Umbilical cord (tissue), 1 donor: ENCODE measurements at regions not wholly inside any gene's neighbourhood (a gene's known extent, or its start where the extent isn't known, plus 50 kb on each side); places are given as distances from the start of the nearest gene placed in this dataset.
A peak's percentile ranks its signal among the peaks of the same experiment; 100 is the strongest.

Experiments used
- DNase-seq: peaks from one replicate; pipeline ENCODE4 v3.0.0-alpha.2; 2015; ENCODE audit warnings: low spot score

DNA sequence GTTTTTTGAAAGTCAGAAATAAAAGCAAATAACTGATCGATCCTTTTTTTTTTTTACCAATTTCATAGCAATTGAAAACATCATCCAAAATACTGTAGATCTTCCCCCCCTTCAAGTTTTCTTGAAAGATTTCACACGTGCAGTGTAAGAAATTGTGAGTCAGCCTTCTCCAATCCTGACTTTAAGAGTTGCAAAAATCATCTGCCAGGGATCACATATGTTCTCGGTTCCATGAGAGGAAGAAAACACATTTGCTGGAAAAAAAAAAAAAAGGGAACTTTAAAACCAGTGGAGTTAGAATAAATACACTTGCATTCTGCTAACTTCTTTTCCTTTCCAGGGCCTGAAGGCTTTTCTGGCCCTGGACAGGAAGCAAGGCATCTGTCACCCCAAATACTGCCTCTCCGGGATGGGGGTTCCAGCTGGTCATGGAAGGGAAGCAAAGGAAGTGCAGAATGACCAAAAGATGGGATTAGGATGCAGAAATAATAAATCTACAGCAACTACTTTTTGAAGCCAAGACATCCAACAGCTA lies 198.4 kb upstream of the KIAA1217 start:
- peak; percentile 54 for DNase-seq

DNA sequence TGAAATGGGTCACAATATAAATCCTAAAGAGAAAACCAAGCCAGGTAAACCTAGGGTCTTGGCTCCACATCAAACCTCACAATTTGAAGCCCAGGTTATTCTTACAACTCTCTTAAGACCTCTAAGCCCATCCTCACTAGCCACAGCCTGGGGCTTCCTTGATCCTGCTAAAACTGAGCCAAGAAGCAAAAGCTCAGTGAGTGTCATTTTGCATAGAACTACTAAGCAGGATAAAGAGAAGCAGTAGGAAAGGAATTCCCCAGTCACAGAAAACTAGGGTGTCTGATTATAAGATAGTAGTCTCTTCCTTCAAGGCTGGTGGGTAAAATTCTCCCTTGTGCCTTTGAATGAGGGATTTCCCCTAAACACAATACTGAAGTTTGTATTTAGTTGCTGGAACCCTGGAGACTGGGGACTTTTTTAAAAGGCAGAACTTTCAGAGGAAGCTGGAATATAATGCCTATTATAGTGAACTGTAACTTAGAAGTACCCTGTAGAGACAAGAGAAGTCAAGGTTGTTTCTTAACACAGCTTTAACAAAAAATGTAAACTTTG lies 196.6 kb upstream of the KIAA1217 start:
- no peak for DNase-seq

DNA sequence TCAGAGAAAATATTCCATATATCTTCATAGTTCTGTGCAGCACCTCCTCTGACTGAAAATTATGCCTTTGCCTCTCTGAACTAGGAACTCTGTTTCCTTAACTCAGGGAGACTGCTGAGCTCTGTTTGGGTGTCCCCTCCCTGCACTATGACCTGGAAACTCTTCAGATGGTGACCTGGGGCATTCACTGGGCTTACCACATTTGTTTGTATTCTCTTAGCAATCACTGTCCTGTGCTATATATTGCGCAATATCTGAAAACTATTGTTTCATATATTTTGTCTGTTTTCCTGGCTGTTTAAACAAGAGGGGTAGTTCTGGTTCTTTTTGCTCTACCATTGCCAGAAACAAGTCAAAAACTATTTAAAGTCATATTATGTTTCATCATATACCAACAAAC lies 181.8 kb upstream of the KIAA1217 start:
- no peak for DNase-seq

DNA sequence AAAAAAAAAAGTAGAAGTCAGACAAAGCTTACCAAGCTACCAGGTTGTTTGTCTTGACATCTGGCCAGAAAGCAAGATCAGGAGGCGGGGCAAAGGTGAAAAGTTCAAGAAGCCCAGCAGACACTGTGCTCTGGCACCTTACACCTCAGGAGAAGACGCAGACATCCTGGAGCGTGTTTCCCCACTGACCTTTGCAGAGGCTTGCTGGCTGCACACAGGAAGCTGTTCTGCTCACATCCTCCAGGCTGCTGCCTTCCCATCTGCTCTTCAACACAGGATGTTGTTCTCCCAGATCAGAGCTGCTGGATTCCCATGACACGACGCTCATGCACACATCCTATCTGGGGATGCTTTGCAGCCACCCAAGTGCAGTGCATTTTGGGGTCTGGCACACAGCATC lies 174.4 kb upstream of the KIAA1217 start:
- DNase-seq = peak; percentile 9

DNA sequence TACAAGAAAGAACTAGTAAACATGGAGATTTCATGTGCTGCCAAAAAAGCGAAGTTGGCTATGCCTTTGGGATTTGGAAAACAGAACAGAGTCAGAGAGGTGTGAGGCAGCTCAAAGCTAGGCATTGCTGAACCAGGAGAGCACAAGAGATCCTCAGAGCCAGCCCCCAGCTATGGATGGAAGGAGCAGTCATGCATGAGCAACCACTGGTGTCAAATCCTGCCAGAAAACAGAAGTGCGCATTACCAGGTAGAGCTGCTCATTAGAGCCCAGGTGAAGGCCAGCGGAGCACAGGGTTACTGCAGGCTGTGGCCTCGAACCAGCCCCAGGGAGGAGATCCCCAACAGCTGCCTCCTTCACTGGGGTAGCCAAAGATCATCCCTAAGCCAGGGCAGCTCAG lies 173.2 kb upstream of the KIAA1217 start:
- no peak for DNase-seq

DNA sequence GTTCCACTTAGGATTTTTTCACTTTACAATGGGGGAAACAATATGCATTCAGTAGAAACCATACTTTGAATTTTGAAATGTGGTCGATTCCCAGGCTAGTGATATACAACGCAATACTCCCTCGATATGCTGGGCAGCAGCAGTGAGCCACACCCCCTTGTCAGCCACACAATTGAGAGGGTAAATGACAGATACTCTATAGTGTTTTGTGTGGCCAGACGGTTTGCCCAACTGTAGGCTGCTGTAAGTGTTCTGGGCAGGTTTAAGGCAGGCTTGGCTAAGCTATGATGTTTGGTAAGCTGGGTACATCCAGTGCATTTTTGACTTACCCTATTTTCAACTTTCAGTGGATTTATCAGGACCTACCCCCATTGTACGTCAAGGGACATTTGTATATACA lies 169.6 kb upstream of the KIAA1217 start:
- no peak for DNase-seq

DNA sequence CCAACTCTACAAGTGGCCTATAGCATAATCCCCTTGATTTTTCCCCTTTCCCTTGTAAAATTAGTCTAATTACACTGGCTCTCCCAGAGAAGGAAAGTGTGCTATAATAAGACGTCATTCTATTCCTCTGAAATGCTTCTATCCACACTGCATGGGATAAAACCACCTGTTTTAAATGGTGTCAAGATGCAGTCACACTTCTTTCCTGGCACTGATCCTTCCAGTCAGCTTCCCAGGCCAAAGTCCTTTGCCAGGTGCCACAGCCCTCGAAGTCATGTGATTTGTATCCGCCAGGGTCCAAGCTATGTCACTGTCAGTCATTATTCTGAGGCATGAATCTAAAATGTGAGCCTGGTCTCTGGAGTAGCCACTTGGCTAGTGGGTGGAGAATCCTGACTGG lies 169.0 kb upstream of the KIAA1217 start:
- no peak for DNase-seq

DNA sequence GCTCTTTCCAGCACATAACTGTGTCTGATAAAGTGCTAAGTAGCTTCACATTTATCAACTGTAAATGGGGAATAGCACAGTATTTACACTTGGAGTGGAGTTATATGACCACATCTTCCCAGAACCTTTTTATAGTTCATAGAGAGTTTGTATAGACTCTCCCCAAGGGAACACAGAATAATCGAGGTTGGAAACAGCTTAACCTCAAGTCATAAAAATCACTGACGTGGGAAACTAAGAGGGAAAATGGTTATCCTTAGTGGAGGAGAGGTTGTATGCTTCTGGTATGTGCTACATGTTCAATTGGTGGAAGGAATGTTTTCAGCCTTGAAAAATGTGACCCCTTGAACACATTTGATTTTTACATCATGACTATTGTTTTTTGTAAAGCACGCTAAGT lies 167.9 kb upstream of the KIAA1217 start:
- peak; percentile 1 for DNase-seq

DNA sequence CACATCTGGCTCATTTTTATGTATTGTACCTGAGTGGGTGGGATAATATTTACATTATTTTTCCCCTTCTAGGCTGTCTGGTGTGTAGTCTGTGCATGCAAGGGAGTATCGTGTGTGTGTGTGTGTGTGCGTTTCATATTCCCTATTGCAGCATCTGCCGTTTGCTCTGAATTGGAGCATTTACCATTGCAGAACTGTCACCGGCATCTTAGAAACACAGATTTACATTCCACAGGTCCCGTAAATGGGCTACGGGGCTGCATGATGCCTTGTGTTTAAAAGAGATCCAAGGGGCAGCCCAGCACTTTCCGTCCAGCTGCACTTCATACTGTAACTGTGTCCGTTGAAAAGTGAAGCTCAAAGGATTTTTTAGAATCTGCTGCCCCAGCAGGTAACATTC lies 167.1 kb upstream of the KIAA1217 start:
- DNase-seq = no peak

DNA sequence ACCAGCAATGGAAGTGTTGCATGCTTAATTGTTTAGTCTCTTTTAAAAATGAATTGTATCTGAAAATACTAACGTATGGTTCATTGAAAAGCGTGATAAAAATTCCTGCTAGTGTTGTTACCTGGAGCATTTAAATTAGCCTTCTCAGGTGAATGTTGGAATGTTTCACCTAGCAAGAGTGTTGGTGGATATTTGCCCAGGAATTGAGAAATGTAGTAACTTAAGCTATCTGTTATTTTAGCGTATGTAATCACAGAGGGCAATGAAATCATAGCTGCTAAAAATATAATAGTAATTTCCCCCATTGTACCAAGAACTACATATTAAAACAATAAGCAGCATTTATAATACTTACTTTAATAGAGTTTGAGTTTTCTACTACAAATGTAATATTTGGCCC lies 166.1 kb upstream of the KIAA1217 start:
- DNase-seq = no peak

DNA sequence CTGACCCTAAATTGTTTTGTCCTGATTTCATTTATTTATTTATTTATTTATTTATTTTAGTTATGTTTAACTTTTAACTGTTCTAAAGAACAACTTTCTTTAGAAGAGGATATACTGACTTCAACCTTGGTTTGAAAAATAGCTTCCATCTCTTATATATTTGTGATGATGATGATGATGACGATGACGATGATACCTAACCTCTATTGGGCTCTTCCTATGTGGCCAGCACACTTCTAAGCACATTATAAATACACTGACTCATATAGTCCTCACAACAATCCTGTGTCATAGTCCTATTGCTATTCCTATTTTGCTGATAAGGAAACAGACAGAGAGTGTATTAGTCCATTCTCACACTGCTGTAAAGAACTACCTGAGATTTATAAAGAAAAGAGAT lies 162.9 kb upstream of the KIAA1217 start:
- DNase-seq = no peak

DNA sequence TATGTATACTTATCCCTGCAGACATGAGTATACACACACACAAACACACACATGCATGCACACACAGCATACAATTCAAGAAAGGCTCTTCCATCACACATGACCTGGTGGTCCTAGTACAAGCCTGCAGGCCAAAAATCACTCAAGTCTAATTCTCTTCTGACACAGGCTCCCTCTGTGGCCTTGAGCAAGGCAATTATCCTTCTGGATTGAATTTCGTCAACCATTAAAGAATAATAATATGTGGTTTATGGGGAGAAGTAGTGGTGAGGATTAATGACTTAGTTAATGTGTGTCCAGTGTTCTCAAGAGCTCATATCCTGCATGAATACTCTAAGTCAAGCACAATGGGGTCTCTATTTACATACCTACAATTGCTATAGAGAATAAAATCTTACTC lies 161.8 kb upstream of the KIAA1217 start:
- no peak for DNase-seq

DNA sequence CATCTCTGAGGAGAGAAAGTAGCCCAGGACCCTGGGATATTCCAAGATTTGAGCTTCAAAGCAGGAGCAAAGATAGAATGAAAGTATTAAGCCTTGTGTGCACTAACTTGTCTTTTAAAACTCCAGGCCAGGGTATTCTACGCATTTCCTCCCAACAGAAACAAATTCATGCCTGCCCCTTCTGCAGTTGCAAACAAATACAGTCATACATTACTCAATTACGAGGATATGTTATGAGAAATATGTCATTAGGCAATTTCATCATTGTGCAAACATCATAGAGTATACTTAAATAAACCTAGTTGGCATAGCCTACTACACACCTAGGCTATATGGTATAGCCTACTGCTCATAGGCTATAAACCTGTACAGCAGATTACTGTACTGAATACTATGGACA lies 154.5 kb upstream of the KIAA1217 start:
- DNase-seq = no peak

DNA sequence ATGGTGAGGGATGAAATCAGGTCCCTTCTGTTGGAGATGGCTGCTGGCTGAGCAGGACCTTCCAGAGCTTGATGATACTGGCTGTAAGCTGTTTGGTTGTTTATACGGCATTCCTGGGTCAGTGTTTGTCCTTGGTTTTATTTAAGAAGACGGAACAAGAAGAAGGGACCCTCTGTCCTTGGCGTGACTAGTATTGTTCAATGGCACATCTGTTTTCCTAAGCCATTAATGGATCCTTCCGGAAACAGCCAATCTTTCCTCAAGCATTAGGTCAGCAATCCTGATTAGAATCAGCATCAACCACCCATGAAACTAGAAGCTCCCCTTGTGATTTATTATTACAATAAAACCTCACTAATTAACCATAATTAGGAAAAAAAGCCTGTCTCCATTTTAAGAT lies 128.7 kb upstream of the KIAA1217 start:
- DNase-seq = no peak

DNA sequence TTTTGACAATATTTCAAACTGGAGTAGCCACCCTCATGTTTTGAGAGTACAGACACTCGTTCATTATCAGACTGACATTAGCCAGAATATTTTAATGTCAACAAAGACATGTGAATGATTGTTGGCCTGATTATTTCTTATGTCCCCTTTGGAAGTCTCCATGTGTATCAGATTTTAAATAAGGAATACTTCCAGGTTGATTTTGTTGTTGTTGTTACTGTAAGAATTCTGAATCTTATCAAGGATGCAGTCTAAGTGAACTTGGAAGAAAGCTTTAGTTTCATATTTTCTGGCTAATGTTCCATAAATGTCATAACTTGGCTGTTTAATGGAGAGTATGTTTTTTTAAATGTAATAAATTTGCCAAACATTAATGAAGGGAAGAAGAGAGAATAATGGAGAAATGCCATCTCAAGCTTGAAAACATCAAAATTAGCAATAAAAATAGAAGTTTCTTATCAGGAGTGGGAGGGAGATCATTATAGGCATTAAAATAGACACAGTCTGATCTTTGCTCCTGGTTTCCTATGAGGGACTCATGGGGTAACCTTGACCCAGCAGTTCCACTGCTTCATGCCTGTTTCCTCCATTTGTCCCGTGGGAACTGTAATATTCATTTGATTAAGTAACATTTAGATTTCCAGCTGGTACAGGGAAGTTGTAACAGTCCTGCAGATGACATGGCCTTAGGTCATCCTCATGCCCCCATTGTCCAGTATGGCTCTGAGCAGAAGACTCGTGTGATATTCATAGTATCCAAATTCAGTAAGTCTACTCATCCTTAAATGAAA lies 122.4 kb upstream of the KIAA1217 start:
- peak; percentile 18 for DNase-seq

DNA sequence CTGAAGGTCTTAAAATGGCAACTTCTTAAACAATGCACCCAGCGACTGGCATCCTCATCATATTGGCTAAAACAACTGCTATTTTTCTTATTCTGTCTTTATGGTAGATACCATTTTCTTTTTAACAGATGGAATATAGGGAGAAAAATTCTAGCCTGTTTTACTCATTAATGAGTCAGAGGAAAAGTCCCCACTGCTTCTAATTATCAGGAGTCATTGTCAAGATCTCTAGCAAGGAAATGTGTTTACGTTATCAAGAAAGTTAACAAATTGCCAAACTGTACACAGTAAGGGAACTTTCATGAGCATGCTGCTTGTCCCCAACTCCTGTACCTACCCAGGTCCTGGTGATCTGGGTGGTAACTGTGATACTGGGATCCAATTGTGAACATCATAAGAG lies 117.7 kb upstream of the KIAA1217 start:
- DNase-seq = no peak

DNA sequence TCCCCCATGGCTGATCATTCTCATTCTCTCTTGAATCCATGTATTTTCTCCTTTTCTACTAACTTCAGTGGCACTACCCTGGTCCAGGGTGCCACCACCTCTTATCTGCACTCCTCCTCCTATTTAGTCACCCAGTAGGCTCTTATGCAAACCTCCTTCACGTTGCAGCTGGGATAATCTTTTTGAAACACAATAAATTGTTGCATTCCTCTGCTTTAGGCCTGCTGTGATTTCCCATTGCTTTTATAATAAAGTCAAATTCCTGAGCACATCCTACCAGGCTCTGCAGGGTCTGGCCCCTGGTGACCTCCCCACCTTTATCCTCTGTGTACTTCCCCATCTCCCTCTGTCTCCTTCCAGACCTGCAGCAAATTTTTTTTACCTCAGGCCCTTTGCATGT lies 112.7 kb upstream of the KIAA1217 start:
- DNase-seq = no peak

DNA sequence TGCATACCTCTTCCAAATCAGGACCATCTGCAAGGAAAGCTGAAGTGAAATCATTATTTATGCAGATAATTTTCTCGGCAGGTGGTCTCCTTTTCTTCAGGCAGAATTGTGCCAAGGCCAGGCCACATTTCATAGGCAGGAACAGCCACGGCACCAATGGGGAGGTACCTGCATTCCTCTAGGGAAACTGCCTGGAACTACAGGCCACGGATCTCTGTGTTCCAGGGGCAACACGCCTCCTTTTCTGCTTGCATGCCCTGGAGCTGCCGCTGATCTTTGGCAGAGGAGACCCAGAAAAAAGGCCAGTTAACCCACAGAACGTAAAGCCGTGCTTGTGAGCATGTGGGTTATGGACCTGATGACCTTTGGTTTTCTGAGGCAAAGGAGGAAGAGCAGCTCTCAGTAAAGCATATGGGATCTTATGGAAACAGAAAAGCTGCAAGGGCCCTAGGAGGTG lies 111.2 kb upstream of the KIAA1217 start:
- DNase-seq = no peak

DNA sequence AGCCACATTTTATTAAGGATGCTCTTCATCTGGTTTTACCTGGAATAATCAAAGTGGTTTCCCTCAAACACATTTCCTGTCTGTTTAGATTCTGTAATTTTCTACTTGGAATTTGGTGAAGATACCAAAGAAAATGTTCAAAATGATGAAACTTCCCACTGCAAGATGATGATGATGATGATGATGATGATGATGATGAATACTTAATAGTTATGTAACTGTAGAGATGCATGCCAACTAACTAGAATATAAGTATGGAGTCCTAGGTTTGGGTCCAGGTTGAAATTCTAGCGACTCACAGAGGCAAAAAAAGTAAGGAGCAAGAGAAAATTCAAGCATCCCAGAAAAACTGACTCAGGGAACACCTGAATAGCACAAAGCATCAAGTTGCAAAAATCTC lies 104.0 kb upstream of the KIAA1217 start:
- DNase-seq = no peak

DNA sequence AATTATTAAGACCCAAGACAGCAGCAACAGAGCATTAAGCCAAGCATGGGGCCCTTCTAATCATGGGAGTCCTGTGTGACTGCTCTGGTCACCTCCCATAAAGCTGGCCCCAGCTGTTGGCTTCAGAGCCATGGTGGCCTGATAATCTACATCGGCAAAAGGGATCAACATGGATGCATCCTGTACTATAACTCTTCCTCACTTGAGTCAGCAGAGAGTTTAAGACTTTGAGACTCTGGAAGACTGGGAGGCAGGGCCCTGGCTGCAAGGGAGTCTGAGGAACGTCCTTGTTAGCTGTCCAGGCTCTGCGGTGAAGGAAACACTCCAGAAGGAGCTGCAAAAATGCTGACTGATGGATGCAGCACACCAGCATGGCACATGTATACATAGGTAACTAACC lies 95.0 kb upstream of the KIAA1217 start:
- DNase-seq = peak; percentile 72

DNA sequence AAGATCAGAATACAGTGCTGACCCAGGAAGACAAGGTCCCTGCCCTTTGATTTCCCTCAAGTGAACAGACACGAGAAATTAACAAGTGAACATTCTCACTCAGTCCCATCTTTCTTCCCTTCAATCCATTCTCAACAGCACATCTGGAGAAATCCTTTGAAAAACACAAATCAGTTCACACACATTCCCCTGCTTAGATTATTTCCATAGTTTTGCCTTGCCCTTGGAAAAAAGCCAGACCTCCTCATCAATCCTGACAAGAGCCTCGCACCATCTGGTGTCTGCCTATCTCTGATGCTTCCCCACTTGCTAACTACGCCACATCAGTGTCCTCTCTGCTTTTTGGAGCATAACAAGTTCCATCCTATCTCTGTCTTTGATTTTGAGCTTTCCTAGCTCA lies 94.4 kb upstream of the KIAA1217 start:
- peak; percentile 42 for DNase-seq

DNA sequence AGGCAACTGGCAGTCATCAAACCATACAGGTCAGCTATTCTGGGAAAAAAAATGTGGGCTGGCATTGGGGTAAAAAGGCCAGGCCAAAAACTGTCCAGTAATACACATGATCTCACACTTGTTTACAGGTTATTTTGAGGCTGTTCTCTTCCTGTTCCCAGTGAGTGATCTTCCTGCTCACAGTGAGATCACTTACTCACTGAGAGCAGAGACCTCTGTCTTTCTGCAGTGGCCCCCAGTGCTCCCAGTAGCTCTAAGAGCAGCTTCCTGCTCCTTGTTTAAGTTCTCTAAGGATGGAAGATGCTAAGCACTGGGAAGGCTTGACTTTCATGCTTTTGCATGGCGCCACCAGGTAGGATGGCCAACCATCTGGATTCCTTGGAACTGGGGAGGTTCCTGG lies 93.5 kb upstream of the KIAA1217 start:
- DNase-seq = no peak

DNA sequence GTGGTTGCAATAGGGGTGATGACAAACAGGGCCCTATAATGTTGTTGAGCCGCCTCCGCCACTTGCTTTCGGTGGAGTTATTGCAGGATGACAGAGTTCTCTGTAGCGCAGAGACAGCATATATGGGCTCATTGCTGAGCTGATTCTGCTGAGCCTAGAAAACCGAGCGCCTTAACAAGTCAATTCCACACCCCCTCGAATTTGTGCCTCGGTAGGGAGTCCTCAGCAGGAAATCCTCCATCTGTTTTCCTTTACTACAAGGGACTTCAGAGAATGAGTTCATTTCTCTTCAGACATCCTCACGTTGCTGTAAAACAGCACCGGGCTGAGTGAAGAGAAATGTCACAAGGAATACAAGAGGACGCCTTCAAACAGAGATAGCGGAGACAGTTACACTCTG lies 90.7 kb upstream of the KIAA1217 start:
- DNase-seq = peak; percentile 56
